BLaER1 treated with 17β-estradiol and CSF1 and Interleukin-3, amounts not matched to agents 10 nM and 100 nM (cell line): ENCODE measurements at regions not wholly inside any gene's neighbourhood (a gene's known extent, or its start where the extent isn't known, plus 50 kb on each side); places are given as distances from the start of the nearest gene placed in this dataset.
"Not testable (repeated sequence)": the region's sequence is repeated elsewhere in the genome, so short reads cannot be mapped to it uniquely, and the experiment has no call there.

Experiments
- H3K27ac ChIP-seq, 11 experiments: shearing (Covaris generic); formaldehyde crosslinking; 2 replicates each; pipeline ENCODE4 v1.8.1; 2022
- H3K27me3 ChIP-seq, 11 experiments: shearing (Covaris generic); formaldehyde crosslinking; 2 replicates each; pipeline ENCODE4 v1.8.1; 2022
- H3K36me3 ChIP-seq, 11 experiments: shearing (Covaris generic); formaldehyde crosslinking; 2 replicates each; pipeline ENCODE4 v1.8.1; 2022
- H3K4me1 ChIP-seq, 10 experiments: shearing (Covaris generic); formaldehyde crosslinking; 2 replicates each; pipeline ENCODE4 v1.8.1; 2022
- H3K4me2 ChIP-seq, 11 experiments: shearing (Covaris generic); formaldehyde crosslinking; 2 replicates each; pipeline ENCODE4 v1.8.1; 2022
- H3K4me3 ChIP-seq, 10 experiments: shearing (Covaris generic); formaldehyde crosslinking; 2 replicates each; pipeline ENCODE4 v1.8.1; 2022
- H3K9ac ChIP-seq, 11 experiments: shearing (Covaris generic); formaldehyde crosslinking; 2 replicates each; pipeline ENCODE4 v1.8.1; 2022
- H3K9me3 ChIP-seq, 11 experiments: shearing (Covaris generic); formaldehyde crosslinking; replicated peaks in 1 of 11; 2 replicates each; pipeline ENCODE4 v1.8.1; 2022
- H4K20me1 ChIP-seq, 11 experiments: shearing (Covaris generic); formaldehyde crosslinking; 2 replicates each; pipeline ENCODE4 v1.8.1; 2022
- Cebpa-rat ChIP-seq, 11 experiments: shearing (Covaris generic); IDR thresholded peaks; 2 replicates each; pipeline ENCODE4 v1.8.1; 2022

GRCh38 chr7:66464059-66464458 lies 164.6 kb upstream of the KCTD7 start:
- Histone ChIP-seq H3K9ac (peak overlapping the region in 4 of 11 experiments; percentile 26 to 41 (median 36); a peak in 5 of 22 replicates), H3K27ac (peak overlapping the region in 9 of 11 experiments; percentile 29 to 73 (median 51); a peak in 16 of 22 replicates), H4K20me1 (no peaks in the 10 kb centered on the region), H3K36me3 (no peaks in the 10 kb centered on the region; a peak in 2 of 22 replicates), H3K27me3 (no peaks in the 10 kb centered on the region), H3K4me1 (peaks cover 32 to 51% (median 45%) of the 10 kb centered on the region in 10 experiments), H3K4me2 (peak overlapping the region; percentile 15 to 79 (median 71)), H3K4me3 (peak overlapping the region in 1 of 10 experiments; percentile 18; a peak in 2 of 20 replicates), H3K9me3 (peaks cover 18 to 29% (median 25%) of the 10 kb centered on the region in 11 experiments)
- no peak for TF ChIP-seq Cebpa-rat (IDR thresholded peaks at IDR 0.05)

GRCh38 chr7:66466081-66466600 lies 162.5 kb upstream of the KCTD7 start:
- peak overlapping the region in 9 of 11 experiments; percentile 10 to 79 (median 63); a peak in 16 of 22 replicates for H3K4me2 ChIP-seq
- H3K9ac ChIP-seq, result no peak overlapping the region
- no peaks in the 10 kb centered on the region; a peak in 2 of 22 replicates for H3K36me3 ChIP-seq
- H3K4me1 ChIP-seq, result peaks cover 17 to 37% (median 31%) of the 10 kb centered on the region in 10 experiments
- H3K27ac ChIP-seq, result peak overlapping the region in 1 of 11 experiments; percentile 25; a peak in 1 of 22 replicates
- no peaks in the 10 kb centered on the region for H3K27me3 ChIP-seq
- TF ChIP-seq Cebpa-rat (IDR thresholded peaks at IDR 0.05), result peak in 1 of 11 experiments; percentile 24; a peak in 1 of 22 replicates
- no peak overlapping the region for H3K4me3 ChIP-seq
- H3K9me3 ChIP-seq, result peaks cover 14 to 21% (median 18%) of the 10 kb centered on the region in 11 experiments
- no peaks in the 10 kb centered on the region for H4K20me1 ChIP-seq

GRCh38 chr7:66467887-66468286 lies 160.8 kb upstream of the KCTD7 start:
- Histone ChIP-seq H3K27ac (no peak overlapping the region), H4K20me1 (no peaks in the 10 kb centered on the region), H3K4me1 (peaks cover 17 to 37% (median 31%) of the 10 kb centered on the region in 10 experiments), H3K4me3 (no peak overlapping the region), H3K36me3 (no peaks in the 10 kb centered on the region), H3K9me3 (peaks cover 0 to 3% (median under 1%) of the 10 kb centered on the region in 11 experiments; a peak in 8 of 22 replicates), H3K4me2 (no peak overlapping the region), H3K27me3 (no peaks in the 10 kb centered on the region), H3K9ac (no peak overlapping the region)
- no peak for TF ChIP-seq Cebpa-rat (IDR thresholded peaks at IDR 0.05)

GRCh38 chr7:66473064-66473463 lies 155.6 kb upstream of the KCTD7 start:
- H3K4me2 ChIP-seq, H4K20me1 ChIP-seq, H3K27ac ChIP-seq, H3K4me1 ChIP-seq, H3K9ac ChIP-seq, H3K27me3 ChIP-seq, H3K4me3 ChIP-seq, H3K9me3 ChIP-seq: not testable (repeated sequence)
- H3K36me3 ChIP-seq, result peaks cover 11 to 36% (median 22%) of the 10 kb centered on the region in 11 experiments; a peak in 19 of 22 replicates

- peaks cover 0 to 7% (median 5%) of the 10 kb centered on the region in 11 experiments; a peak in 8 of 22 replicates for H3K9me3 ChIP-seq
- H3K36me3 ChIP-seq, result peaks cover 19 to 48% (median 28%) of the 10 kb centered on the region in 11 experiments; a peak in 19 of 22 replicates
- H3K27ac ChIP-seq, result no peak overlapping the region
- no peaks in the 10 kb centered on the region for H3K27me3 ChIP-seq
- no peak for TF ChIP-seq Cebpa-rat (IDR thresholded peaks at IDR 0.05)
- no peak overlapping the region for H3K4me3 ChIP-seq
- H3K9ac ChIP-seq, result no peak overlapping the region
- H3K4me2 ChIP-seq, result no peak overlapping the region
- no peaks in the 10 kb centered on the region for H4K20me1 ChIP-seq
- H3K4me1 ChIP-seq, result no peaks in the 10 kb centered on the region
These were observed 154.2 kb upstream of the KCTD7 start for GRCh38 chr7:66474441-66474840.

GRCh38 chr7:66476056-66476455 lies 152.6 kb upstream of the KCTD7 start:
- peaks cover 19 to 60% (median 36%) of the 10 kb centered on the region in 11 experiments; a peak in 19 of 22 replicates for H3K36me3 ChIP-seq
- not testable (repeated sequence) for H3K27me3 ChIP-seq, H4K20me1 ChIP-seq, H3K9me3 ChIP-seq, H3K4me1 ChIP-seq, H3K4me2 ChIP-seq, H3K9ac ChIP-seq, H3K4me3 ChIP-seq, H3K27ac ChIP-seq

GRCh38 chr7:66477822-66478397 lies 150.8 kb upstream of the KCTD7 start:
- not testable (repeated sequence) for H3K4me3 ChIP-seq, H4K20me1 ChIP-seq, H3K9ac ChIP-seq, H3K4me1 ChIP-seq, H3K27ac ChIP-seq, H3K4me2 ChIP-seq, H3K27me3 ChIP-seq, H3K9me3 ChIP-seq
- H3K36me3 ChIP-seq, result peaks cover 19 to 68% (median 36%) of the 10 kb centered on the region in 11 experiments; a peak in 19 of 22 replicates

- H3K27ac ChIP-seq, H3K4me2 ChIP-seq, H4K20me1 ChIP-seq, H3K27me3 ChIP-seq, H3K4me3 ChIP-seq, H3K9me3 ChIP-seq, H3K9ac ChIP-seq, H3K4me1 ChIP-seq: not testable (repeated sequence)
- H3K36me3 ChIP-seq, result peaks cover 0 to 49% (median 15%) of the 10 kb centered on the region in 11 experiments; a peak in 11 of 22 replicates
These were observed 147.5 kb upstream of the KCTD7 start for GRCh38 chr7:66481229-66481628.

- not testable (repeated sequence) for H3K9ac ChIP-seq, H3K27me3 ChIP-seq, H4K20me1 ChIP-seq
These were observed 139.6 kb upstream of the KCTD7 start for GRCh38 chr7:66489065-66489464.

GRCh38 chr7:66489741-66490140 lies 138.9 kb upstream of the KCTD7 start:
- H4K20me1 ChIP-seq, H3K4me3 ChIP-seq, H3K27me3 ChIP-seq, H3K27ac ChIP-seq, H3K36me3 ChIP-seq, H3K4me2 ChIP-seq, H3K9me3 ChIP-seq, H3K9ac ChIP-seq: not testable (repeated sequence)
- peaks cover 15 to 28% (median 19%) of the 10 kb centered on the region in 10 experiments for H3K4me1 ChIP-seq

More at GRCh38 chr7:66489065-66489464, 139.6 kb upstream of the KCTD7 start:
- not testable (repeated sequence) for H3K4me3 ChIP-seq, H3K36me3 ChIP-seq, H3K9me3 ChIP-seq, H3K27ac ChIP-seq, H3K4me2 ChIP-seq
- H3K4me1 ChIP-seq, result peaks cover 10 to 21% (median 12%) of the 10 kb centered on the region in 10 experiments

GRCh38 chr7:66490979-66491378 lies 137.7 kb upstream of the KCTD7 start:
- H3K27ac ChIP-seq, H3K4me3 ChIP-seq, H3K9ac ChIP-seq: not testable (repeated sequence)

GRCh38 chr7:66492405-66492804 lies 136.3 kb upstream of the KCTD7 start:
- H3K36me3 ChIP-seq, H4K20me1 ChIP-seq, H3K27me3 ChIP-seq, H3K9me3 ChIP-seq: not testable (repeated sequence)
- Histone ChIP-seq H3K9ac (peak overlapping the region in 6 of 11 experiments; percentile 79 to 86 (median 84); a peak in 9 of 22 replicates), H3K4me1 (peaks cover 18 to 35% (median 32%) of the 10 kb centered on the region in 10 experiments), H3K27ac (peak overlapping the region in 10 of 11 experiments; percentile 84 to 94 (median 88); a peak in 21 of 22 replicates), H3K4me3 (peak overlapping the region; percentile 61 to 78 (median 66)), H3K4me2 (peak overlapping the region; percentile 60 to 96 (median 90))

More at GRCh38 chr7:66490979-66491378, 137.7 kb upstream of the KCTD7 start:
- not testable (repeated sequence) for H3K4me2 ChIP-seq, H4K20me1 ChIP-seq, H3K36me3 ChIP-seq, H3K27me3 ChIP-seq, H3K9me3 ChIP-seq
- H3K4me1 ChIP-seq, result peaks cover 18 to 28% (median 21%) of the 10 kb centered on the region in 10 experiments
